GM12872 (cell line): ENCODE measurements at regions not wholly inside any gene's neighbourhood (a gene's known extent, or its start where the extent isn't known, plus 50 kb on each side); places are given as distances from the start of the nearest gene placed in this dataset.

Experiments
- TF ChIP-seq, protein P1 (sequence below): IDR thresholded peaks from 3 replicates; pipeline ENCODE4 v1.5.1; 2011; ENCODE audit warnings: low read depth, mild to moderate bottlenecking, low read length, moderate library complexity; ENCODE audit not compliant: insufficient read depth

DNA sequence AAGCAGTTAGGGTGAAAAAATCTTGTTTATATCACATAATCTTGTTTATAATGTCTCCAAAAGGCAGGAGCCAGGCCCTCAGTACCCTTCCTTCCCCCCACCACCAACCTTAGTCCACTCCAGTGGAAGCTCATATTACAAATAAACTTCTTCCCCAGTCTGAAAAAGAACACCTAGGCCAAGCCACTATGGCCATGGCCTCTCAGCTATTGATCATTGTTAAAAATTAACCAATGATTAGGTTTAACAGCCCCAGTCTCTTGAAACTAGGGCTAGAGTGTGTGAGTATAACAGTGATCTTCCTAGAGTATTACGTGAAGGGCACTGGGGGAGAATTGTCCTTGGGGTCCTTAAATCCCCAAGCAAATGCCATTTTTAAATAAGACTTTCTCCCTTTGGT lies 411.9 kb upstream of the EDA2R start:
- TF ChIP-seq, protein P1, sequence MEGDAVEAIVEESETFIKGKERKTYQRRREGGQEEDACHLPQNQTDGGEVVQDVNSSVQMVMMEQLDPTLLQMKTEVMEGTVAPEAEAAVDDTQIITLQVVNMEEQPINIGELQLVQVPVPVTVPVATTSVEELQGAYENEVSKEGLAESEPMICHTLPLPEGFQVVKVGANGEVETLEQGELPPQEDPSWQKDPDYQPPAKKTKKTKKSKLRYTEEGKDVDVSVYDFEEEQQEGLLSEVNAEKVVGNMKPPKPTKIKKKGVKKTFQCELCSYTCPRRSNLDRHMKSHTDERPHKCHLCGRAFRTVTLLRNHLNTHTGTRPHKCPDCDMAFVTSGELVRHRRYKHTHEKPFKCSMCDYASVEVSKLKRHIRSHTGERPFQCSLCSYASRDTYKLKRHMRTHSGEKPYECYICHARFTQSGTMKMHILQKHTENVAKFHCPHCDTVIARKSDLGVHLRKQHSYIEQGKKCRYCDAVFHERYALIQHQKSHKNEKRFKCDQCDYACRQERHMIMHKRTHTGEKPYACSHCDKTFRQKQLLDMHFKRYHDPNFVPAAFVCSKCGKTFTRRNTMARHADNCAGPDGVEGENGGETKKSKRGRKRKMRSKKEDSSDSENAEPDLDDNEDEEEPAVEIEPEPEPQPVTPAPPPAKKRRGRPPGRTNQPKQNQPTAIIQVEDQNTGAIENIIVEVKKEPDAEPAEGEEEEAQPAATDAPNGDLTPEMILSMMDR, result no peak

DNA sequence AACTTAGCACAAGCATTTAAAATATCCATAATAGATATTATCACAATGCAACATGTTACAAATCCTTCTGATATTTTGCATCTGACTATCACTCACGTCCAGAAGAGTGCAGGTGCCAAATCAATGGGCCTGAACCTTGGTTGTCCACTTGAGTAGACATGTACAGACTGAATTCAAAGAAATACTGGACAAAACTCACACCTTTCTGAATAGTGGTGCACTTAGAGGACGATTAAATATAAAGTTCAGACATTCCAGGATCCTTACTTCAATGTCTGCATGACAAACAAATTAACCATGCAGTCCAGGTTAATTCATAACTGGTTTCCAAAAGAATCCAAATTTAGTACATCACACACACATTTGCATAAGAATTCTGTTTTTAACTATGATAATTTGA lies 406.0 kb upstream of the EDA2R start:
- TF ChIP-seq, protein P1, result no peak

DNA sequence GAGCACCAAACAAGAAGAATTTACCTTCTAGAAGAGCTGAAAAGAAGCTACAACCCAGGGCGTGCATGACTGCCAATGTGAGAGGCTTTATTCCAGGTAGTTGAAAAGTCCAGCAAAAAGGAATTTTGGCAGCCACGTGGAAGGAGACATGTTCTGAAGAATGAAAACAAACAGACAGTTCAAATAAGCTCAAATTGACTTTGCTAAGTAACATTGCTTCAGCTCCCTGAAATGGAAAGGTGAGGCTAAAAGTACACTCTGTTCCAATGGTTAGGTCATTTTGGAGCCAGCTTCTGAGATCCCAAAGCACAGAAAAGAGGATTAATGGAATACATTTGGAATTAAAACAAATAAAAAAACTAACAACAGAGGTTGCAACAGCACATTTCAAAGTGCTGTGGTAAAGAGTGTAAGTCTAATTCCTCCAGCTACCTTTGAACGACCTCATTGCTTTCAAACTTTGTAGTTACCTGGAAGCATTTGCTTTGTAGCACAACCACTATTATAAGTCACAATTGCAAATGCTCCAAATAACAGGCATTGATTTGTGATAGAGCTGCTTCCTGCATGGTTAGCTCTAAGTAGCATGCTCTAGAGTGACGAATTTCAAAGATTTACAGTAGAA lies 405.3 kb upstream of the EDA2R start:
- TF ChIP-seq, protein P1, result no peak

DNA sequence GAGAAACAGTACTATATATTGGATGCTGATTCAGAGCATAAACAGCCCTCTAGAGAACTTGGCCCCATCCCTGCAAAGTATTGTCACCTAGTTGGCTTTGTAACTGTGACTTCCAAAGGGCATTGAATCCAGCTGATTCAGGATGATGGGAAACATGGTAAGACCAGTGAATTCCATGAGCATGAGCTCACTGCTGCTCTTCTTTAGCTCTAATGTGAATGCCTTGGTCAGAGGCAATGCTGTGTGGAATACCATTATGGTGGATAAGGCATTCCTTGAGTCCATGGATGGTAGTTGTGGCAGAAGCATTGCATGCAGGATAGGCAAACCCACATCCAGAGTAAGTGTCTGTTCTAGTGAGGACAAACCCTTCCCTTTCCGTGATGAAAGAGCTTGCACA lies 365.6 kb upstream of the EDA2R start:
- TF ChIP-seq, protein P1, result no peak

DNA sequence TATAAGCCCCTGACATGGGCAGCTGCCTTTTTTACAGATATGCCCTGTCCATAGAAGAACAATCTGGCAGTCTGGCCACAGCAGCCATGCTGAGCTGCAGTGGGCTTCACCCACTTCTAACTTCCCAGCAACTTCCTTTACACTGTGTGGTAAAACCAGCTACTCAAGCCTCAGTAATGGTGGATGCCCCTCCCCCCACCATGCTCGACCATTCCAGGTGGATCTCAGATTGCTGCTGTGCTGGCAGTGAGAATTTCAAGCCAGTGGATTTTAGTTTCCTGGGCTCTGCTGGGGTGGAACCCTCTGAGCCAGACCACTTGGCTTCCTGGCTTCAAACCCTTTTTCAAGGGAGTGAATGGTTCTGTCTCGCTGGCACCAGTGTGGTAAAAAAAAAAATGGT lies 355.9 kb upstream of the EDA2R start:
- TF ChIP-seq, protein P1, result no peak

DNA sequence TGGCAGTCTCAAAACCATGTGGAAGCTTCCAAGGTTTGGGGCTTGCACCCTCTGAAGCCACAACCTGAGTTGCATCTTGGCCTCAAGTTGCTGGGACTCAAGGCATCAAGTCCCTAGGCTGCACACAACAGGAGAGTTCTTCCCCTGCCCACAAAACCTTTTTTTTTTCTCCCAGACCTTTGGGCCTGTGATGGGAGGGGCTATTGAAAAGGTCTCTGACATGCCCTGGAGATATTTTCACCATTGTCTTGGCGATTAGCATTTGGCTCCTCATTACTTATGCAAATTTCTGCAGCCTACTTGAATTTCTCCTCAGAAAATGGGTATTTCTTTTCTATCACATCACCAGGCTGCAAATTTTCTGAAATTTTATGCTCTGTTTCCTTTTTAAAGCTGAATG lies 349.5 kb upstream of the EDA2R start:
- TF ChIP-seq, protein P1, result no peak

DNA sequence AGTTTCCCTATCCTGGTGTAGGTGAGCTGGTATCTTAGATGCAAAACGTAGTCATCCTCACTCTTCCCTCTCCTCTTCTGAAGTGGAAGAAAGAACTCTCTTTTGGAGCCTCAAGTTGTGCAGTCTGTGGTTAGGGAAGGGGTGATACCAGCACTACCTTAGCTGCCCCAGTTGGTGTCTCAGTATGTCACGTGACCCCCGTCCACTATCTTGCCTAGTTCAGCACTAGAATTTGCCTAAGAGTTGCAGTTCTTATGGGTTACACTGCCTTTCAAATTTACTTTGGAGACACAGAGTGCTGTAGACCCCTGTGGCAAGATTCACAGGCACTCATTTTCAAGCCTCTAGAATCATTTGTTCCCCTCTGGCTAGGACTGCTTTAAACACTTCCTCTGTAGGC lies 322.8 kb upstream of the EDA2R start:
- TF ChIP-seq, protein P1, result no peak
